Ovary (tissue), 3 donors: ENCODE measurements at regions not wholly inside any gene's neighbourhood (a gene's known extent, or its start where the extent isn't known, plus 50 kb on each side); places are given as distances from the start of the nearest gene placed in this dataset.
"Not testable (repeated sequence)": the region's sequence is repeated elsewhere in the genome, so short reads cannot be mapped to it uniquely, and the experiment has no call there.

Experiments
- EP300 ChIP-seq: sonication (generic); formaldehyde crosslinking; IDR thresholded peaks from one replicate; pipeline ENCODE4 v1.6.1; 2017; ENCODE audit warnings: antibody characterized with exemption
- POLR2A ChIP-seq: fragments of 450-650 bp; IDR thresholded peaks from one replicate; pipeline ENCODE4 v1.6.1; 2017; ENCODE audit warnings: antibody characterized with exemption, mild to moderate bottlenecking, moderate library complexity
- TF ChIP-seq, protein P1 (sequence below), 3 donors: fragments of 450-650 bp in 2 of 3; fragments of 200-600 bp in 1 of 3; IDR thresholded peaks; one replicate each; pipeline versions ENCODE4 v1.5.1 to v1.8.0; 2016 to 2022; ENCODE audit warnings: antibody characterized with exemption in 3 of 3, mild to moderate bottlenecking in 1 of 3
- donor health status: DM: no; HTN: no; CAD: no.

DNA sequence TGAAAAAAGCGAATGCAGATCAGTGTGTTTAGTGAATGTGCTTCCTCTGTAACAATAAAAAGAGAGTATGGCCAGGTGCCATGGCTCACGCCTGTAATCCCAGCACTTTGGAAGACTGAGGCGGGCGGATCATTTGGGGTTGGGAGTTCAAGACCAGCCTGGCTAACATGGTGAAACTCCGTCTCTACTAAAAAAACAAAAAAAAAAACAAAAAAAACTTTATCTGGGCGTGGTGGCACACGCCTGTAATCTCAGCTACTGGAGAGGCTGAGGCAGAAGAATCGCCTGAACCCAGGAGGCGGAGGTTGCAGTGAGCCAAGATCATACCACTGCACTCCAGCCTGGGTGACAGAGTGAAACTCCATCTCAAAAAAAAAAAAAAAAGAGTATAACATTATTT, 152.9 kb downstream of the ZFP64 start:
- not testable (repeated sequence) for TF ChIP-seq EP300, POLR2A
- TF ChIP-seq, protein P1, sequence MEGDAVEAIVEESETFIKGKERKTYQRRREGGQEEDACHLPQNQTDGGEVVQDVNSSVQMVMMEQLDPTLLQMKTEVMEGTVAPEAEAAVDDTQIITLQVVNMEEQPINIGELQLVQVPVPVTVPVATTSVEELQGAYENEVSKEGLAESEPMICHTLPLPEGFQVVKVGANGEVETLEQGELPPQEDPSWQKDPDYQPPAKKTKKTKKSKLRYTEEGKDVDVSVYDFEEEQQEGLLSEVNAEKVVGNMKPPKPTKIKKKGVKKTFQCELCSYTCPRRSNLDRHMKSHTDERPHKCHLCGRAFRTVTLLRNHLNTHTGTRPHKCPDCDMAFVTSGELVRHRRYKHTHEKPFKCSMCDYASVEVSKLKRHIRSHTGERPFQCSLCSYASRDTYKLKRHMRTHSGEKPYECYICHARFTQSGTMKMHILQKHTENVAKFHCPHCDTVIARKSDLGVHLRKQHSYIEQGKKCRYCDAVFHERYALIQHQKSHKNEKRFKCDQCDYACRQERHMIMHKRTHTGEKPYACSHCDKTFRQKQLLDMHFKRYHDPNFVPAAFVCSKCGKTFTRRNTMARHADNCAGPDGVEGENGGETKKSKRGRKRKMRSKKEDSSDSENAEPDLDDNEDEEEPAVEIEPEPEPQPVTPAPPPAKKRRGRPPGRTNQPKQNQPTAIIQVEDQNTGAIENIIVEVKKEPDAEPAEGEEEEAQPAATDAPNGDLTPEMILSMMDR (IDR thresholded peaks at IDR 0.05), result not testable (repeated sequence)
